ENCODE measurements at regions not wholly inside any gene's neighbourhood (a gene's known extent, or its start where the extent isn't known, plus 50 kb on each side); places are given as distances from the start of the nearest gene placed in this dataset.

DNA sequence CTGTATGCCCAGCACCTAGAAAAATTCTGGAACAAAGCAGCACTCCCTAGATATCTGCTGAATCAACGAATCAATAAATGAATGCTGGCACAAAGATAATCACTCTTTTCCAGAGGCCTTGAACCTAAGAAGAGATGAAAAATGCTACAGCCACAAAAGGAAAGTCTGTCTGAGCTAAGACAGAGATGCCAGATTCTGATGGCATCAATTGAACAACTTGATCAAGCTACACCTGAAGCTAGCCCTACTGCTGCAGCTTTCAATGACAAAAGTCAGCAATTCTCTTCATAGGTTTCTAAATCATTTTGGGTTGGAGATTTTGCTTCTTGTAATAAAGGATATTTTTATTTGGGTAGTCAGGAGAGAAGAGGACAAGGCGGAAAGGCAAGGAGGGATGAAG lies 305.0 kb upstream of the SULF2 start:
- no peak overlapping the region for H3K27ac Mint-ChIP-seq
- H3K27me3 Mint-ChIP-seq, result peaks cover 26% of the 10 kb centered on the region
- no peaks in the 10 kb centered on the region for H3K9me3 Mint-ChIP-seq
- no peaks in the 10 kb centered on the region for H3K4me1 Mint-ChIP-seq
- H3K4me3 Mint-ChIP-seq, result no peak overlapping the region
- DNase-seq, result no peak
- no peak for ATAC-seq

DNA sequence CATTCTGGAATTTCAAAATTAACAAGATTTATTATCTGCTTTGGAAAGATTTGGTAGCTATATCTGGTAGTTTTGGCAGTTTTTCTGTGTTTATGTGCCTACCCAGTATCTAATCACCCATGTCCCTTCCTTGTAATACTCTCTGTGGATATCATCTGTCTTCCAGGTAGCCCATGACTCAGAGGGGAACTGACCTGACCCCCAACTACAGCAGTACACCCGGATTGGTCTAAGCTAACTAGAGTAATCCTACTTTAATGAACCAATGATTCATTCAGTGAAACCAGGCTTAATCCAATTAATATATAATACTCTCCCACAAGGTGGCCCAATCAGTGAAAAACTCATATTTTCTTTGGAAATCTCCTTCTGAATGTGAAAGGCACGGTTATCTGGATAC lies 295.3 kb upstream of the SULF2 start:
- H3K4me1 Mint-ChIP-seq, result no peaks in the 10 kb centered on the region
- no peak overlapping the region for H3K27ac Mint-ChIP-seq
- H3K27me3 Mint-ChIP-seq, result peaks cover 17% of the 10 kb centered on the region
- no peak overlapping the region for H3K4me3 Mint-ChIP-seq
- ATAC-seq (no peak), DNase-seq (no peak)
- H3K9me3 Mint-ChIP-seq, result peaks cover 0 to 7% of the 10 kb centered on the region in 2 donors

DNA sequence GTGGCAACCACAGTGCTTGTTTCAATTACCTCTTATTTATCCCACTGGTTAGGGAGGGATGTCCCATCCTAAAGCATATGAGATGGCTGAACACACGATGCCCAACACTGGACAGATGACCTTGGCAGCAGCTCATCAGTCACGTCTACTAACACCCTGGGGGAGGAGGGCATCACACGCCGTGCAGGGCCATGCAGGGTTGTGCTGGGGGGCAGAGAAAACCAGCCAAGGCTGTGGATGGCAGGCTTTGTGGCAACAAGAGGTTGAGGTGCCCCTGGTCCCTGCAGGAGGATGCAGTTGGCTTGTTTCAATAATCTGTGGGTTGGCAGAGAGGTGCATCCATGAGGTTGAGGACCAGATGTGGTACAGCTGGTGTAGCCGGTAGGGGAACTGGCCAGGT lies 293.7 kb upstream of the SULF2 start:
- DNase-seq, result no peak
- Mint-ChIP-seq H3K27ac (no peak overlapping the region), H3K4me1 (no peaks in the 10 kb centered on the region), H3K27me3 (peaks cover 17% of the 10 kb centered on the region), H3K4me3 (no peak overlapping the region), H3K9me3 (peaks cover 0 to 7% of the 10 kb centered on the region in 2 donors)
- ATAC-seq, result no peak

DNA sequence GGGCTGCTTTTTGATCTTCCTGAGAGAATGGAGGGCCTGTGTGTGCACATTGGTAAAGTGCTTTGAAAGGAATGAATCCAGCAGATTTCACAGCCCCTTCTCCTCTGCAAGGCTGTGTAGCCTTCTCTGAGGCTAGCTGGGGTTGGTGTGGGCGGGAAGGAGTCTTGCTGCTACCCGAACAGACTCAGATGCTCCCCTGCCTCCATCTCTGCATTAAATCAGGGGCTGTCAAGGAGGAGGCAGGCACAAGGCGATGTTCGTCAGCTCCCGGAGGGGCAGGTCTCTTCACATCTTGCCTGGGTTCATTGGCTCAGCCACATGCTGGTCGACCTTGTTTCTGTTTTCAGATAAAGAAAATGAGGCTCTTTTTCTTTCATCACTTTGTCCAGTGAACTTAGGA lies 291.5 kb upstream of the SULF2 start:
- DNase-seq (no peak), ATAC-seq (no peak)
- Mint-ChIP-seq H3K9me3 (no peaks in the 10 kb centered on the region), H3K27ac (no peak overlapping the region), H3K4me3 (no peak overlapping the region), H3K27me3 (peaks cover 17% of the 10 kb centered on the region), H3K4me1 (no peaks in the 10 kb centered on the region)

DNA sequence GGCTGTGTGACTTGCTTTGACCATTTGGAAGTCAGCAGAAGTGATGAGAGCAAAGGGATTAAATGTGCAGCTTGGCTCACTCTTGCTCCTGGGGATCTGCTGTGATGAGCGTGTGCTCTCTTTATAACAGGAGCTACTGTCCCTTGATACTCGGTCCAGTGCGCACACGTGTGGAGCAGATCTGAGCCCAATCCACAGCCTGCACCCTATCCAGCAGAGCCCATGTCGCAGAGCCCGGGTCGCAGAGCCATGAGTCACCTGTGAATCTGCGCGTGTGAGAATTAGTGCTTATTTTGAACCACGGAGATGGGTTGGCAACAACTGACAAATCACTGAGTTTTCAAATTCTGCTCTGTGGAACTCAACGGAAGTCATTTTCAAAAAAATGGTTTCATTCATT lies 291.0 kb upstream of the SULF2 start:
- ATAC-seq, result no peak
- Mint-ChIP-seq H3K4me3 (no peak overlapping the region), H3K27ac (no peak overlapping the region), H3K27me3 (peaks cover 17% of the 10 kb centered on the region), H3K9me3 (no peaks in the 10 kb centered on the region), H3K4me1 (no peaks in the 10 kb centered on the region)
- DNase-seq, result no peak

DNA sequence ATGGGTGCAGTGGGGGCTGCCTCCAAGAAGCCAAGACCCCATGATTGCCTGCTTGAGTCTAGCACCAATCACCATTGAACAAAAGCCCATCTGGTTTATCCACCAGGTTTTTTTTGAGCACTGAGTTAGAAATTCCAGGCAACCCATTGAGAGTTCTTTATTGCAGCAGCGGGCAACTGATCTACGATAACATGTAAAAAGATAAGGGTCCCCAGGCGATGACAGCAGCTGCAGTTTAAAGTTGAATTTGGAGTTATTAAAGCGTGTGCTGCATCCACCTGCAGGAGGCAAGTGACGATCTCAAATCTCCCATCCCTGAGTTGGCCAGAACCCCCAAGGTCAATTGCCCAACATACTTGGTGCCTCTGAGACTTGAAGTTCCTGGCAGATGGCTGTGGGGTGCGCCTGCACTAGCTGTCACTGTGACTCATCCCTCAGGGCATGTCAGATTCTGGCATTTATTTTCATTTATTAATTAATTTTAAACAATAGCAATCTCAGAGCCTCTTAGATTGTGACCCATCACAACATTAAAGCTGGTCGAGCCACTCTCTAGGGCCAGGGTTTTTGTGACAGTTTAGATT lies 290.4 kb upstream of the SULF2 start:
- no peak for ATAC-seq
- Mint-ChIP-seq H3K4me1 (no peaks in the 10 kb centered on the region), H3K4me3 (no peak overlapping the region), H3K27ac (no peak overlapping the region), H3K9me3 (no peaks in the 10 kb centered on the region), H3K27me3 (peaks cover 20% of the 10 kb centered on the region)
- no peak for DNase-seq

DNA sequence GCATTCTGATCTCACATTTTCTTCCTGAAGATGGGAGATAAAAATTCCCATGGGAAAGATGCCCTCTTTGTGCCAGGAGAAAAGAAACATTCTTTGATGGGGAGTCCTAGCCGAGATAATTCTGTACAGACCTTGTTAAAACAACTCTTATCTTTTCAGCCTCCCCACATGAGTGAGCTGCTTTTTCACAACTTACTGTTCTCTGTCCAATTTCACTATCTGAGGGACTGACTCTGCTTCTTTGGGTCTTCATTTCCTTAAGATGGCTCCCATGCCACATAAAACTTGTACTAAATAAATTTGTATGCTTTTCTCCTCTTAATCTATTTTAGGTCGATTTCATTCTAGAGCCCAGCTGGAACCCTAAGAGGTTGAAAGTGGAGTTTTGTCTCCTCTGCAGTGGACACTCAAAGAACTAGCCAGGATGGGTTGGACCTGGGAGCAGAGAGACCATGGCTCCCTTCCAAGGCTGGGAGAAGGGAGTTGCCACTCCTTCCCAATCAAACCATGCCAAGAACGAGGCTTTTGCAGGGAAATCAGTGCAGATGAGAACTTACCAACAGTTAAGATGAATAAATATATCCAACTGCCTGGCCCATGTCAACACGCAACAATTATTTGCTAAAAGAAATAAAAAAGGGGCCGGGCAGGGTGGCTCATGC lies 285.8 kb upstream of the SULF2 start:
- no peak for ATAC-seq
- H3K27ac Mint-ChIP-seq, result no peak overlapping the region

DNA sequence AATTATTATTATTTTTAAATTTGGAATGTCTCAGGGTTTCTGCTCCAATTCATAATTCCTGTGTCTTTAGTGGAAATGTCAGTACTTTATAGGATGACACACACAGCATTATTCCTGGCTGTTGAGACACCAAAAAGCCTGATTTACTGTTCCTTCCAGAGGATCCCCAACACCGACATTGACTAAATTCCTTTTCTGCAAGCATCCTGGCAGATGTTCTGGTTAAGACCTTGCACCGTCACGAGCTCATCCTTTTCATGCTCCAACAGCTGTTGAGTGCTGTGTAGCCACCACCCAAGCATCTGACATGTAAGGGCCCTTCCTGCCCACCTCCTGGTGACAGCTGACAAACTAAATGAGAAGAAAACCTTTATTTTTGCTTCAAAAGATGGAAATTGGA lies 284.3 kb upstream of the SULF2 start:
- Mint-ChIP-seq H3K4me1 (no peaks in the 10 kb centered on the region), H3K27ac (no peak overlapping the region), H3K27me3 (peaks cover 7% of the 10 kb centered on the region), H3K9me3 (no peaks in the 10 kb centered on the region), H3K4me3 (no peak overlapping the region)
- DNase-seq (no peak), ATAC-seq (no peak)

More for the DNA sequence above, 285.8 kb upstream of the SULF2 start:
- DNase-seq, result no peak
- Mint-ChIP-seq H3K4me3 (no peak overlapping the region), H3K27me3 (peaks cover 7% of the 10 kb centered on the region), H3K4me1 (no peaks in the 10 kb centered on the region), H3K9me3 (no peaks in the 10 kb centered on the region)

DNA sequence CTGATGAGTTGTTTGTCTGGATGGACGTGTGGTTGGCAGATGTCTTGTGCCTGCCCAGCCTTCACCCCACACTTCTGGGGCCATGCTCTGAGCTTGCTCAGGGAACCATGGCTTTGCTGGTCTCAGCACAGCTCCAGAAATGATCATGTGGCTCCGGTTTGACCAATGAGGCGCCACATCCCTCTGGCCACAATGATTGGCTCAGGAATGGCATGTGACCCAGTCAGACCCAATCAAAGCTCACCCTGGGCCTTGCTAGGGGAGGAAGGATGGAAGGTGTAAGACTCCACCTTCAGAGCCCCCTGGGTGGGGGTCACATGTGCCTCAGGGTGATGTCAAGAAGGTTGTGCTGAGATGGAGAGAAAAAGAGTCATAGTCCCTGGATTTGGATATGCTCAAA lies 281.6 kb upstream of the SULF2 start:
- no peak overlapping the region for H3K4me3 Mint-ChIP-seq
- DNase-seq (no peak), ATAC-seq (no peak)
- H3K4me1 Mint-ChIP-seq, result no peaks in the 10 kb centered on the region
- no peak overlapping the region for H3K27ac Mint-ChIP-seq
- no peaks in the 10 kb centered on the region for H3K9me3 Mint-ChIP-seq
- peaks cover 7% of the 10 kb centered on the region for H3K27me3 Mint-ChIP-seq

DNA sequence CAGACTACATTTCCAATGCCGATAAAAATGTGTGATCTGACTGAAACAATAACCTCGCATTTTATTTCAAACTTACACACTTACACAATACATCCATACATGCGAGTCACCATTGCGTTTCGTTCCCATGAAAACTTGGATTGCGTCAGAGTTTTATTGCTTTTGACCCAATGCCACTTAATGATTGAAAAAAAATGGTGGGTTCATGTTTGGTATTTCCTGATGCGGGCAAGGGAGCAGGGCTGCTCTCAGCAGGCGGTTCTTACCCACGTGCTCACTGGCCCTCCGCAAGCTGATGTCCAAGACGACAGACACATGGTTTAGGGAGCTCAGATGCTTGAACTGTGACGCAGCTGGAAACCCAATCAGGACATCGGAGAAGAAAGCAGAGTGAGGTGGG lies 281.0 kb upstream of the SULF2 start:
- H3K27ac Mint-ChIP-seq, result no peak overlapping the region
- H3K27me3 Mint-ChIP-seq, result peaks cover 7% of the 10 kb centered on the region
- DNase-seq, result no peak
- no peak overlapping the region for H3K4me3 Mint-ChIP-seq
- no peak for ATAC-seq
- H3K4me1 Mint-ChIP-seq, result no peaks in the 10 kb centered on the region
- no peaks in the 10 kb centered on the region for H3K9me3 Mint-ChIP-seq

DNA sequence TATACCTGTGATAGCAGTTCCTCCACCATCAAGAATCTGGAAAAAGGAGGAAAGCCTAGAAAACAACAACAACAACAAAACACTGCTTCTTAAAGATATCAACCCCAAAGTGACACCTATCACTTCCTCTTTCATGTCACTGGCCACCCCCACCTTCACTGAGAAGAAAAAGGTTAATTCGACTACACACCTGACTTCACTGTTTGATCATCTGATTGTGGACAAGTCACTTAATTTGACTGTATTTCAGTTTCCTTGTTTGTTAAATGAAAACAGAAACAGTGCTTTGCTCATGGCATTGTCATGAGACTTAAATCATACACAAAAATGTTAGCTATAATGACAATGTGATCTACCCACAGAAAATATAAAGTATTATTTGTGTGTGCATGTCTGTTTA lies 280.6 kb upstream of the SULF2 start:
- H3K27me3 Mint-ChIP-seq, result peaks cover 6% of the 10 kb centered on the region
- H3K4me1 Mint-ChIP-seq, result no peaks in the 10 kb centered on the region

DNA sequence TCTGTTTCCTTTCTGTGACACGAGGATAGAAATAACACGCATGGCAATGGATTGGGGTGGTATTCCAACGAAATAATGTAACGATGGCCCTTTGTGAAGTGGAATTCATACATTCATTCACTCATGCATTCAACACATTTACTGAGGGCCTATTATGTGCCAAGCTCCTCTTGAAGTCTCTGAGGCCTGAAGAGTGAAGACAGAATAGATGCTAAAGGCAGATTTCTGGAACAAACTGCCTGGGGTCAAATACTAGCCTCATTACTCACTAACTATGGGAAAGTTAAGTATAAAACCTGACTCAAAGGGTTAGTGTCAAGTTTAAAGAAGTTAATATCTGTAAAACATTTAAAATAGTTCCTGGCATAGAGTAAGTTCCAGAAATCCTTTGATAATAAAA lies 279.6 kb upstream of the SULF2 start:
- no peak for DNase-seq

More for the DNA sequence above, 280.6 kb upstream of the SULF2 start:
- no peak overlapping the region for H3K4me3 Mint-ChIP-seq
- ATAC-seq, result no peak
- H3K9me3 Mint-ChIP-seq, result no peaks in the 10 kb centered on the region
- H3K27ac Mint-ChIP-seq, result no peak overlapping the region
- no peak for DNase-seq

DNA sequence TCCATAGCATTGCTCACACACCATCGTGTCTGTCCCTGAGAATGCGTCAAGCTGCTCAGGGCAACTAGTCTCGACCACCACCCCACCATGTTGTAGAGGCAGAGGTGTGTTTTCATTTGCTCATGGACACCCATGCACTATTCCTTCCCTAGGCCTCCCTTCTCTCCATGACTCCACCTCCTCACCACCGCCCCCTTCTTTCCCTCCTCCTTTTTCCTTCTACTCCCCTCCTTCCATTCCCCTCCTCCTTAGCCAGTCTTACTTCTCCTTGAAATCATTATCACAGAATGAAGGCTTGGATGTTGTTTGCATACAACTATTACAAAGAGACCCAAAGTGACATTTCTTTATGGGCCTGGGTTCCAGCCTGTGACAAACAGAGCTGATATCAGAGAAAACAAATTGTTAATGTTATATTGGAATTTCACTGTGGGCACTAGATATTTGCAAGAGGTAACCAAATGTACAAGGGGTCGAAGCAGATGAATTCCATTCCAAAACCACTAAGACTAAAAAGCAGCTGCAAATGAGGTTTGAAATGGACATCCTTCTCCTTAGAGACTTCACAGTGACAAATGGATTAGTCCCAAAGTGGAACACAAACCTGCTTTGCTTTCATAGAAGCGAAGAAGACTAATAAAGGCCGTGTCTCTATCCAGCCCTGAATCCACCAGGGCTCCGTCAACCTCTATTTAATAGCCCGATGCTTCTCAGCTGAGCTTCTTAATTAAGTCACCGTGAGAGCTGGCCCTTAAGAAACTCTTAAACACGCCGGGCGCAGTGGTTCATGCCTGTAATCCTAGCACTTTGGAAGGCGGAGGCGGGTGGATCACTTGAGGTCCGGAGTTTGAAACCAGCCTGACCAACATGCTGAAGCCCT lies 275.8 kb upstream of the SULF2 start:
- ATAC-seq, result no peak
- Mint-ChIP-seq H3K9me3 (no peaks in the 10 kb centered on the region), H3K4me3 (no peak overlapping the region), H3K27me3 (no peaks in the 10 kb centered on the region), H3K4me1 (no peaks in the 10 kb centered on the region), H3K27ac (no peak overlapping the region)
- DNase-seq, result no peak

More for the DNA sequence above, 279.6 kb upstream of the SULF2 start:
- H3K27ac Mint-ChIP-seq, result no peak overlapping the region
- no peaks in the 10 kb centered on the region for H3K27me3 Mint-ChIP-seq
- H3K4me1 Mint-ChIP-seq, result no peaks in the 10 kb centered on the region
- no peak for ATAC-seq
- H3K9me3 Mint-ChIP-seq, result no peaks in the 10 kb centered on the region
- no peak overlapping the region for H3K4me3 Mint-ChIP-seq

DNA sequence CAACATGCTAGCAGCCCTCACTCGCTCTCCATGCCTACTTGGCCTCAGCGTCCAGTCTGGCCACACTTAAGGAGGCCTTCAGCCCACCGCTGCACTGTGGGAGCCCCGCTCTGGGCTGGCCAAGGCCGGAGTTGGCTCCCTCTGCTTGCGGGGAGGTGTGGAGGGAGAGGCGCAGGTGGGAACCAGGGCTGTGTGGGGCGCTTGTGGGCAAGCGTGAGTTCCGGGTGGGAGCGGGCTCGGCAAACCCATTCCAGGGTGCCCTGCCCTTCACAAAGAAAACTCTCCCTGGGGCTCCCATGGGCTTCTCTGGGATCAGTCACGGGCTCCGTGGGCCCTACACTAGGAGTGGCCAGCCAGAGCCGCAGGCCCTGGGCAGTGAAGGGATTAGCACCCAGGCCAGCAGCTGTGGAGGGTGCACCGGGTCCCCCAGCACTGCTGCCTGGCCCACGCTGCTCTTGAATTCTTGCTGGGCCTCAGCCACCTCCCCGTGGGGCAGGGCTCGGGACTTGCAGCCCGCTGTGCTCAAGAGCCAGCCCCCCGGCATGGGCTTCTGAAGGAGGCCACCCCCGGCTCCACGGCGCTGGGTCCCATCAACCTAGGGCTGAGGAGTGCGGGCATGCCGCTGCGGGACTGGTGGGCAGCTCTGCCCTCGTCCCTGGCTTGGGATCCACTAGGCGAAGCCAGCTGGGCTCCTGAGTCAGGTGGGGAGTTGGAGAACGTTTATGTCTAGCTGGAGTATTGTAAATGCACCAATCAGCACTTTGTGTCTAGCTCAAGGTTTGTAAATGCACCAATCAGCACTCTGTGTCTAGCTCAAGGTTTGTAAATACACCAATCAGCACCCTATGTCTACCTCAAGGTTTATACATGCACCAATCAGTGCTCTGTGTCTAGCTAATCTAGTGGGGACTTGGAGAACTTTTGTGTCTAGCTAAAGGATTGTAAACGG lies 273.6 kb upstream of the SULF2 start:
- Mint-ChIP-seq H3K27me3 (no peaks in the 10 kb centered on the region), H3K9me3 (no peaks in the 10 kb centered on the region), H3K27ac (no peak overlapping the region), H3K4me3 (no peak overlapping the region), H3K4me1 (no peaks in the 10 kb centered on the region)
- ATAC-seq (no peak), DNase-seq (no peak)

DNA sequence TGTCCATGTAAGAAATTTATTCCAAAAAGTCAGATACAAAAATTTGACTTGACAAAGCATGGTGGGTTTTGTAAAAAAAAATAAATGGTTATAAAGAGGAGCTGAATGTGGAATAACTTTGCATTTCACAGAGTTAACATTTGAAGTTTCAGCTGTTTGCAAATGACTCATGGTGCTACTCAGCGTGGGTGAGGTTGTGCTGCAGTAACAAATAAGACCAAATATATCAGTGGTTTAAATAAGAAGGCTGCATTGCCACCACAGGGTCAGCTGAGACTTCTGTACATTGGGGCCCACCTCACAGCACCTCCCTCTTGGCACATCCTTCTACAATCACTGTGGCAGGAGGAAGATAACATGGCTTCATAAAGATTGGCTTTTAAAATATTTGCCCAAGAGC lies 272.5 kb upstream of the SULF2 start:
- DNase-seq (no peak), ATAC-seq (no peak)
- Mint-ChIP-seq H3K4me3 (no peak overlapping the region), H3K27ac (no peak overlapping the region), H3K27me3 (peaks cover 6% of the 10 kb centered on the region), H3K4me1 (no peaks in the 10 kb centered on the region), H3K9me3 (no peaks in the 10 kb centered on the region)
